Activated CD8-positive, alpha-beta T cell treated with anti-CD3 and anti-CD28 coated beads, Interleukin-2, amount 10 ng/mL, durations not matched to agents 7 days and 5 days (primary cell): ENCODE measurements at regions not wholly inside any gene's neighbourhood (a gene's known extent, or its start where the extent isn't known, plus 50 kb on each side); places are given as distances from the start of the nearest gene placed in this dataset.

Source experiments
- ATAC-seq: fragments of 150-1000 bp; cut with Tn5 transposase; one replicate; pipeline ENCODE4 v1.10.0; 2021; ENCODE audit warnings: moderate library complexity
- CTCF ChIA-PET: fragments of 350-600 bp; sonication (Branson Sonifier 250); formaldehyde crosslinking; loops from one replicate; lab custom pipeline; 2021; ENCODE audit warnings: antibody characterized with exemption; lab: Charles Lee
- POLR2A ChIA-PET: fragments of 350-600 bp; sonication (Branson Sonifier 250); formaldehyde crosslinking; loops from one replicate; lab custom pipeline; 2021; ENCODE audit warnings: antibody characterized with exemption; lab: Charles Lee
- DNase-seq: peaks from one replicate; pipeline ENCODE4 v3.0.0-alpha.2; 2020
- H3K27ac Mint-ChIP-seq: one replicate; pipeline ENCODE4 v1.8.0; 2021; ENCODE audit warnings: mild to moderate bottlenecking, mixed read lengths
- H3K27me3 Mint-ChIP-seq: one replicate; pipeline ENCODE4 v1.8.0; 2021; ENCODE audit warnings: low read depth, mixed read lengths
- H3K36me3 Mint-ChIP-seq: one replicate; pipeline ENCODE4 v1.8.0; 2021; ENCODE audit warnings: low read depth, mixed read lengths
- H3K4me1 Mint-ChIP-seq: one replicate; pipeline ENCODE4 v1.8.0; 2021; ENCODE audit warnings: low read depth, mixed read lengths
- H3K4me3 Mint-ChIP-seq: one replicate; pipeline ENCODE4 v1.8.0; 2021; ENCODE audit warnings: mild to moderate bottlenecking, mixed read lengths
- H3K9me3 Mint-ChIP-seq: one replicate; pipeline ENCODE4 v1.8.0; 2022; ENCODE audit warnings: mixed read lengths; ENCODE audit not compliant: insufficient read depth

DNA sequence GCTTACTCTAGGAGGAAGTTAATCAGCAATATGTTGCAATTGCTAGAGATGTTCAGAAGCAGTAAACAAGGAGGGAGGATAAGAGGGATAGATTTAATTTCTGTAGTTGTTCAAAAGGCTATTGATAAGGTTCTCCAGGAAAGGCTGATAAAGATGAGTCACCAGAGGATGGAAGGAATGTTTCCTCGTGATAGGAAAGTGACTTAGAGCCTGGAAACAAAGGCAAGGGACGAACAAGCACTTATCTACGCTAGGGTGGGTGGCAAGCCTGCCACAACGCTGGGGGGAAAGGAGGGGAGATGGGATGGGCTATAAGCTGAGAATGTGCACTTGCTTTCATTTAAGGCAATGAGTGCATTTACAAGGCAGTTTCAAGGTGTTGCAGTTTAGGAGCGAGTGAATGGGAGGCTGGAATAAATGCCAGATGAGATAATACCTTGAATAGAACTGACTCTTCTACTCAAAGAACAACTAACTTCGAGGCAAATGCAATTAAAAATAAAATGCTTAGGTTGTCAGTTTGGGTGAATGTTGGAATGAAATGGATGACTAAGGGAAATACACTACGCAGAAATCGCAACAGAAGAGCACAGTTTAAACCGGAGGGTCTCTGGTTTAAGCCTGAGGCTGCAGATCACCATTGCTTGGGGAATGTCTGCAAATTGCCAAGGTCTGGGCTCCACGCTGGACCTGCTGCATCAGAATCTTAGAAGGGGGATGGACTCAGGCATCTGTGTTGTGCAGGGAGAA lies 76.0 kb upstream of the RBBP6 start:
- Mint-ChIP-seq H3K36me3 (no peaks in the 10 kb centered on the region), H3K9me3 (peaks cover 8% of the 10 kb centered on the region), H3K27me3 (peaks cover 3% of the 10 kb centered on the region), H3K4me1 (no peaks in the 10 kb centered on the region), H3K4me3 (no peak overlapping the region), H3K27ac (no peak overlapping the region)
- ChIA-PET POLR2A (no interaction called here), CTCF (no interaction called here)
- ATAC-seq (no peak), DNase-seq (no peak)

DNA sequence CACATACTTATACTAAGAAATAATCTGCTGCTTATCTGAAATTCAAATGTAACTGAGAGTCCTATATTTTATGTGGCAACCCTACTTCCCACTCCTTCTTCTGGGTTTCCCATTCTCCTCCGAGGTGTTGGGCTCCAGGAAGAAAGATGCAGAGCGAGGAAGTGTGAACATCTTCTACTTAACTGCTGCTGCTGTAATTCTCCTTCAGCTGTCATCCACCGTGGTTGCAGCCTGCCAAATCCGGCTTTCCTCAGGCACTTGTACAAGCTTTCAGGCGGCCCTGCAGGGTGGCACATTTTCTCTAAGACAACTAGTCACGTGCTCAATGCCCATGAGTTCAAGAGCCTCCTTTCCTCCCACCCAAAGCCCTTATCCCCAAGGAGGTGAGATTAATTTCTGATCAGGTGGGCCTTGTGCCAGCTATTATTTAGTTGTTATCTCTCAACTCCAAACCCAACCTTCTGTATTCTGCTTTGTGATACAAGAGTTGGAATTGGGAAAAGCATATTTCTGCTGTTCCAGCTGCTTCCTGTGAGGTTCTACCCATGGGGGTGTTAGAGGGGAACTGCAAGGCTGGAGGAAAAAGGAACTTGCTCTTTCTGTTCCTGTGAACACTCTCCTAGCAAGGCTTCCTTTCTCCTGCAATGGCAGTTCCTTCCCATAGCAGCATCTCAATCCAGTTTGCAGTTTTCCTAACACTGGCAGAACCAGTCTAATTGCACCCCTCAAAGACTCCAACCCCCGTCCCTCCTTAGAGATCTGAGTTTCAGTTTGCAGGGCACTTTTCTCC lies 67.6 kb upstream of the RBBP6 start:
- Mint-ChIP-seq H3K9me3 (no peaks in the 10 kb centered on the region), H3K27me3 (peaks cover 17% of the 10 kb centered on the region), H3K4me1 (no peaks in the 10 kb centered on the region), H3K27ac (no peak overlapping the region), H3K36me3 (no peaks in the 10 kb centered on the region), H3K4me3 (no peak overlapping the region)
- DNase-seq (no peak), ATAC-seq (no peak)
- CTCF ChIA-PET: interaction anchor here (0.9 kb wide), 1 partner anchor 33 kb away, joined by 3 read pairs; no protein-coding TSS in a partner anchor
- POLR2A ChIA-PET: no interaction called here

DNA sequence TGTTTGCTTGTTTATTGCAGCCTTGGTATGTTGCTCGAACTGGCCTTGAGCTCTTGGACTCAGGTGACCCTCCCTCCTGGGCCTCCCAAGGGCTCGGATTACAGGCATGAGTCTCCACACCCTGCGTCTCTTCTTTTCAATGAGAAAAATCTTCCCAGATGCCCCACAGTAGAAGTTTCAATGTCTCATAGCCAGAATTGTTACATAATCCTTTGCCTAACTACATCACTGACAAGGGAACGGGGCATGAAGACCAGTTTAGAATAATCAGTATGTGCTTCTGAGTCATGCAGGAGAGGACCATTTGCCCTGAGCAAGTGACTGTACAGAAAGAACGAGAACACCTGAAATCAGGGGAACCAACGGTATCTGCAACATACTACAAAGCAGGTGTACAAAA lies 61.9 kb upstream of the RBBP6 start:
- CTCF ChIA-PET: no interaction called here
- Mint-ChIP-seq H3K27me3 (peaks cover 5% of the 10 kb centered on the region), H3K36me3 (no peaks in the 10 kb centered on the region), H3K9me3 (no peaks in the 10 kb centered on the region), H3K4me3 (no peak overlapping the region), H3K27ac (no peak overlapping the region), H3K4me1 (no peaks in the 10 kb centered on the region)
- DNase-seq: no peak
- no peak for ATAC-seq
- POLR2A ChIA-PET: no interaction called here

DNA sequence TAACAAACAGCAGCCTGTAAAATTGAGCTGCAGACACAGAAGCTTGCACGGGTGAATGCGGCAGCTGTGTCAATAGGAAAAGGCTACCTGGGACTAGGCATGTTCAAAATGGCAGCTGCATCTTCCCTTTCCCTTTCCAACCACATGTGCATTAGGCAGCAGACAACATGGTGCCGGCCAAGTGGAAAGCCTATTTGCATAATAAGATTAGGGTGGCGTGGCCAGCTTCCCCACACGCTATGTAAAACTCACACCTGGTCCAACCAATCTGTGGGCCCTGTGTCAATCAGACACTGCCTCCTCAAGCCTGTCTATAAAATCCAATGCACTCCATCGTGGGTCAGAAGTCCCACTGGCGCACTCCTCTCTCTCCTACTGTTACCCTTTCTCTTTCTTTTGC lies 61.0 kb upstream of the RBBP6 start:
- Mint-ChIP-seq H3K36me3 (no peaks in the 10 kb centered on the region), H3K4me3 (no peak overlapping the region), H3K27me3 (peaks cover 5% of the 10 kb centered on the region), H3K9me3 (no peaks in the 10 kb centered on the region), H3K27ac (no peak overlapping the region), H3K4me1 (no peaks in the 10 kb centered on the region)
- no peak for DNase-seq
- ATAC-seq: no peak
- CTCF ChIA-PET: no interaction called here
- POLR2A ChIA-PET: no interaction called here

DNA sequence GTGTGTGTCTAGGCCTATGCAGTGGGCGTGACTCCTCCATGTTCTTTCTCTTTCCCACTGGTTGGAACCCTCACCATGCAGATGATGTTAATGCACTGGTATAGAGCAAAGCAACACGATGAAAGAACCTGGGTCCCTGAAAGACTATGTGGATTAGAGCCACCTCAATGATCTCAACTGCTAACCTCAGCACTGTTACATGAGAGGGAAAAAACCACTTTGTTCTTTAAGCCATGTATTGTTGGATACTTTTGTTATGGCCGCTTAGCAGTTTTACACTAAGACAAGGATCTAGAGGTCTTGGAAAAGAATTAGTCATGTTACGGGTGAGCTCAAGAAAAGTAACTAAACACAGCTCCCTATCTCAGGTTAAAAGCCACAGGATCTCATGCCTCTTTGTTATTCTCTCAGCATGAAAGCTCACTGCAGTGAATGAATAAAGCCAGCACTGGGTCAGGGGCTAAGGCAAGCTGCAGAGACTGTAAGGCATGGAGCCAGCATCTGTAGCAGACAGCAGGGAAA lies 56.6 kb upstream of the RBBP6 start:
- CTCF ChIA-PET: interaction anchor here (1.6 kb wide), 1 partner anchor 22 kb away, joined by 5 read pairs; no protein-coding TSS in a partner anchor
- ATAC-seq (no peak), DNase-seq (no peak)
- no peak overlapping the region for H3K4me3 Mint-ChIP-seq
- H3K27me3 Mint-ChIP-seq: peaks cover 2% of the 10 kb centered on the region
- no peaks in the 10 kb centered on the region for H3K9me3 Mint-ChIP-seq
- H3K36me3 Mint-ChIP-seq: no peaks in the 10 kb centered on the region
- H3K4me1 Mint-ChIP-seq: no peaks in the 10 kb centered on the region
- H3K27ac Mint-ChIP-seq: no peak overlapping the region
- POLR2A ChIA-PET: no interaction called here

DNA sequence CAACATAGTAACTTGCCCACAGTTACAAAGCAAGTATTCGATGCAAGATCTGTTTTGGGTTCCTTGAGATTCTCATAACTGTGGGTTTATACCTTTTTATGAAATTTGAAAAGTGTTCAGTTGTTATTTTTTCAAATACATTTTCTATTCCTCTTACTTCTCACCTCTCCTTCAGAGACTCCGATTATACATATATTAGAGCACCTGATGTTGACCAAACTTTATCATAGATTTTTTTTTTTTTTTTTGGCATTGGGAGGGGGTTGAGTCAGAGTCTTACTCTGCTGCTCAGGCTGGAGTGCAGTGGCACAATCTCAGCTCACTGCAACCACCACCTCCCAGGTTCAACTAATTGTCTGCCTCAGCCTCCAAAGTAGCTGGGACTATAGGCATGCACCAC lies 51.3 kb upstream of the RBBP6 start:
- Mint-ChIP-seq H3K27ac (no peak overlapping the region), H3K27me3 (peaks cover 10% of the 10 kb centered on the region), H3K4me3 (no peak overlapping the region), H3K36me3 (no peaks in the 10 kb centered on the region), H3K9me3 (peaks cover 3% of the 10 kb centered on the region), H3K4me1 (no peaks in the 10 kb centered on the region)
- ChIA-PET POLR2A (no interaction called here), CTCF (no interaction called here)
- DNase-seq: no peak
- no peak for ATAC-seq
